GM21786 (cell line): ENCODE measurements at regions not wholly inside any gene's neighbourhood (a gene's known extent, or its start where the extent isn't known, plus 50 kb on each side); places are given as distances from the start of the nearest gene placed in this dataset.
"Not testable (repeated sequence)": the region's sequence is repeated elsewhere in the genome, so short reads cannot be mapped to it uniquely, and the experiment has no call there.

Source experiments
- ATAC-seq: cut with Tn5 transposase; IDR thresholded peaks from one replicate; pipeline ENCODE4 v1.9.1; 2021; ENCODE audit not compliant: unreplicated experiment

DNA sequence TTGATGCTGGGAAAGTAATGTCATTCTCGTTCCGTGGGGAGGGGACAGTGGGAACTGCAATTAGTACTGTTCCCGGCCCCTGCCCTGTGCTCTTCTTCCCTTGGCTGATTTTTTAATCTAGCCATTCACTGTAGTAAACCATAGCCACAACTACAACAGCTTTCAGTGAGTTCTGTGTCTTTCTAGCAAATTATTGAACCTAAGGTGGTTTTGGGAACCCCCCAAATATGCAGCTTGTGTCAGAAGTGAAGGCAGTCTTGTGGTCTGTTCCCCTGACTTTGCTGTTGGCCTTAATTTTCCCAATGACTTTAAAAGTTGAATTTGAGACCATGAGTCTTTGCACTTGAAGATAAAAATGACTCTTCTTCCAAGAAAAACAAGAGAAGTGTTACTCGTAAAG lies 114.3 kb upstream of the ETV6 start:
- no peak for ATAC-seq

DNA sequence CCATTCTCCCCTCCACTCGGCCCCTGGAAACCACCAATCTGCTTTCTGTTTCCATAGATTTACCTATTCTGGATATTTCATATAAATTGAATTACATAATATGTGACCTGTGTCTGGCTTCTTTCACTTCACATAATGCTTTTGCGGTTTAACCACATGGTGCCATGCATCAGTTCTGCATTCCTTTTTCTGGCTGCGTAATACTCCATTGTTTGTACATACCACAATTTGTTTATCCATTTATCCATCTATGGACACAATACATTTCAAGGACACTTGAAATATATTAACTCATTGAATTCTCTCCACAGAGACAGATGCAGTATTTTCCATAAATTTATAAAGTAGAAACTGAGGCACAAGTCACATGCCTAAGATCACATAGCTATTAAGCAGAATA lies 110.3 kb upstream of the ETV6 start:
- no peak for ATAC-seq

DNA sequence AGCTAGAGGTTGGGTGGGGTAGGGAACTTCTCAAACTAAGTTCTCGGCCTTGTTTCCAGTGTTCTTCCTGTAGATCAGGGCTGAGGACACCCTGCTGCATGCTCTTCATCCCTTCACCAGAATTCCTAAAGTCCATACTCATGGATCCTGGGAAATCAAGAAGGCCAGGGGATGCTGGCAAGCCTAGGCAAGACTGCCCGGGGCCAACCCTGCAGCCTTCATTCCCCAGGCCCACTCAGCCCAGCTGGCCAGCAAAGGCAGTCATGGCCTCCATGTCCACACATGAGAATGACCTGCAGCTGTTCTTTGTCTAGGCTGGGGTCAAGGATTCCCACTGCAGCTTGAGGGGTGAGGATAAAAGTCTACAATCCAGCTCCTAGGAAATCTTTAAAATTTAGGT lies 109.3 kb upstream of the ETV6 start:
- no peak for ATAC-seq

- ATAC-seq = no peak
Observed at GRCh38 chr12:11540615-11541310, 108.7 kb upstream of the ETV6 start.

DNA sequence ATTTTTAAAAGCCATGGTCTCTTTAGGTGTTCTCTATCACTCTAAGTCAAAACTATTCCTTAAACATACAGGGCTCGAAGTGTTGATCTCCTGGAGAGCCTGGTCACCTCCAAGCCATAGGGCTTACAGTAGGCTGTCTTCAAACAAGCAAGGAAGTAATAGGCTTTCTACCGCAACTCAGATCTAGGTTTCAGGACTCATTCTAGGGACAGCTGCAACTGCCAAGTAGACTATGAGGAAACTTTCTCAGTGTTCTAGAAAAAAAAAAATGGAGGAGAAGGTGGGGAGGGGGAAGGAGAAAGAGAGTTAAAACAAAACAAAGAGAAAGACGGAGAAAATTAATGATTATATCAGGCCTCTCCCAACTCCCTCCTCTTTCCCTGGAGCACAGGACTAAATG lies 106.9 kb upstream of the ETV6 start:
- no peak for ATAC-seq

GRCh38 chr12:11543457-11544158 lies 105.9 kb upstream of the ETV6 start:
- ATAC-seq = no peak

- peak; percentile 81 for ATAC-seq
Observed at GRCh38 chr12:11545484-11546330, 103.8 kb upstream of the ETV6 start.

DNA sequence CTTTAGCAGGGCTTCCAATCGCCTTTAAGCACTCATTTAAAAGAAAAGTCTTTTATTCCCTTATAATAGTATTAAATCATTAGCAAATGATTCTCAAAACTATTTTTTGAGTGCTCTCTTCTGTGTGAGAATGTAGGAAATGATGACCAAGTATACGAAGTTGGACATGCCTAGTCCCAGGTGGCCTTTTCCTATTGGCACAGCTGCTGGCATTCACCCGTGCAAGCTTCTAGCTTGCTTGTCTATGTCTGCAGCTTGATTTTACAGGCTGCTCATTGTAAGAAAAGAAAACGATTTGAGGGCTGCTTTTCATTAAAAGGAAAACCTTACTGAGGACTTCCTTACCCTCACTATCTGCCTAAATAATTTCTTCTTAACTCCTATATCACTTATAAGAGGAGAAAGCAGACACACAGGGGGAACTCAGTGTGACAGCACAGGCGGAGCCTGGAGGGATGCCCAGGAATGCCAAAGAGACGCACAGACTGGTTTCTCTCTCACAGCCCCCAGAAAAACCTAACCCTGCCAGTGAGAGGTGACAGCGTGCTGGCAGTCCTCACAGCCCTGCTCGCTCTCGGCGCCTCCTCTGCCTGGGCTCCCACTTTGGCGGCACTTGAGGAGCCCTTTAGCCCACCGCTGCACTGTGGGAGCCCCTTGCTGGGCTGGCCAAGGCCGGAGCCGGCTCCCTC lies 102.7 kb upstream of the ETV6 start:
- ATAC-seq = not testable (repeated sequence)

GRCh38 chr12:11547271-11547646 lies 102.2 kb upstream of the ETV6 start:
- ATAC-seq = not testable (repeated sequence)

DNA sequence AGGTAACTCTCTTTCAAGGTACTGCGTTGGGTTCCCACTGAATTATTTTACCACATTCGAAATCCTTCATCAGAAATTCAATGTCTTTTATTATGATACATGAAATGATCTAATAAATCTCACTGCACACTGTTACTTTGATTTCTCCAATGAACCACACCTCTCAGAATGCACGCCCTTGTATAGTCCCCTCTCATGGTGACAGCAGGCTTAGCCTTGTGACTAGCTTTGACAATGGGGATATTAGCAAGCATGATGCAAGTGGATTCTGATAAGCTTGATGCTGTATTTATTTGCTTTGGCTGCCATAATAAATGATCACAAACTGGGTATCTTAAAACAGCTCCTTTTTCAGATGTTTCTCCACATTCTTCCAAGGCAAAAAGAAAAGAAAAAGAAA lies 100.4 kb upstream of the ETV6 start:
- no peak for ATAC-seq

DNA sequence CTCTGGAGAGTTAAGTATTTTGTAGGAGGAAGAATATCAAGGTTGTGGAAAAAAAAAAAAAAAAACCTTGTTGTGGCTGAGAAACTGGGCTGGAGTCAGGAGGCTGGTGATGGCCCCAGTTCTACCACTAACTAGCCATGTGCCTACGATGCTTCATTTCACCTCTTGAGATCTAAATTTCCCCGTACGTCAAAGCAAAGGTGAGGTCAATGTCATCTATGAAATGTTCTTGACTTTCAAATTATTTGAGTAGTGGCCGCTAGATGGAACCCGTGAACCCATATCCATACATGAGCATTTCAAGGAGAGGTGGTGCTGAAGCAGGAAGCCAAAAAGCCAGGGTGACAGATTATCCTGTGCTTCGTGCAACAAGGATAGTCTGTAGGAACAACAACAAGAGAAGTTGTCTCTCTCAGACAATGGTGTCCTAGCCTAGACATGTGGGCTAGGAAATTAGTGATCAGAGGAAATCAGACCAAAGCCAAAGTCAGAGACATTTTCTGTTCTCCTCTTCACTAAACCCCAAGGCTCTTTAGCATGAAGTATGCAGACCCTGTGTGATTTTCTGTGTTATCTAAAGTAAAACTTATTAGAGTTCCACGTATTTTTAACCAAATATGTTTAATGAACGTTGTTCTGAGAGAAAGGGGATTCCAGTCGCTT lies 95.5 kb upstream of the ETV6 start:
- peak; percentile 56 for ATAC-seq

DNA sequence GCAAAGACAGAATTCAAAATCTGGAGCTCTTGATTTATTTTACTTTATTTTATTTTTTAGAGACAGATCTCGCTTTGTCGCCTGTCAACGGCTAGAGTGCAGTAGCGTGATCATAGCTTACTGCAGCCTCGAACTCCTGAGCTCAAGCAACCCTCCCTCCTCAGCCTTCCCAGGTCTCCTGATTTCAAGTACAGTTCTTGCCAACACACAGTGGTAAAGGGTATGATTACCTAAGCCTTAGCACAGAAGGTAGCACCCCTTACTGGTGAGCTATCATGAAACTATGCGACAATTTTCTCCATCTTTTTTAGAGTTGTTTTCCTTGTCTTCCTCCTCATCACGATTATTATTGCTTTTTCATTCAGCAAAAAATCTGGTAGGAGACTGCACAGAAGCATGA lies 94.3 kb upstream of the ETV6 start:
- ATAC-seq = no peak

DNA sequence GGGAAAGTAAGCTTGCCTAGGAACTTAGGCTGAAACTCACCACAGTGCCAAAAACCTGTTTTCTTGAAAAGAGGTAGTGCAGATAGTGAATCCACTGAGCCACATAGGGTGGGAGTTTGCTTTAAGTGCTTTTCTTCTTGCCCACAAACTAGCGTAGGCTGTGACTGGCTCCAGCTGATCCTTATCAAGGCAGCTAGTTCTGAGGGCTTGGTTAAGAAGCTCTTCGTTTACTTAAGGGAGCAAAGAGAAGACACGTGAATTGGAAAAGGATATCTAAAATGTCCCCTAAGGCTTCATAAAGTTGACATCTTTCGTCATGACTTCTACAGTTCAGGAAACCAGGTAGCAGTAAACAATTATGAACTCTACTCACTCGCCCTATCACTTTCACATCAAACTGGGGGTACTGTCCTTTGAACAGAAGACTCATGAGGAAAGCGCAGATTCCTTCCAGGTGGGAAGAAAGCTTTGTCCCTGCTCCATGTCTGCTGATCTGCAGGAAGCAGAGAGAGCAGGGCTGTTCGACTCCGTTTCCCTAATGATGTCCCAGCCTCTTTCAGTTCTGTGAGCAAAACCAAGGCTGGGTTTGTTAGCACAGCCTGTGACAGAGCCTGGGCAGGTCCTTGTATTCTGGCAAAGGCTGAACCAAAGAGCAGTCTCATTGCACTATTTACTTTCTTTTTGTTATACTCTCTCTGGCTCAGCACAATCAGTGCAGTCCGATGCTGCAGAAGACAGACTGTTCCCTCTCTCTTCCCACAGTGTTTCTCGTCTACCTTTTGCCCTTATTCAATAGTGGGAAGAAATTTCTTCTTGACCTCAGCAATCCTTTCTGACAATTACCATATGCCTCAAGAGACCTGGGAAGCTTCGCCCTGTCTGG lies 93.5 kb upstream of the ETV6 start:
- no peak for ATAC-seq

- no peak for ATAC-seq
Observed at GRCh38 chr12:11556682-11557081, 92.8 kb upstream of the ETV6 start.

- ATAC-seq = no peak
Observed at GRCh38 chr12:11559626-11560340, 89.7 kb upstream of the ETV6 start.

DNA sequence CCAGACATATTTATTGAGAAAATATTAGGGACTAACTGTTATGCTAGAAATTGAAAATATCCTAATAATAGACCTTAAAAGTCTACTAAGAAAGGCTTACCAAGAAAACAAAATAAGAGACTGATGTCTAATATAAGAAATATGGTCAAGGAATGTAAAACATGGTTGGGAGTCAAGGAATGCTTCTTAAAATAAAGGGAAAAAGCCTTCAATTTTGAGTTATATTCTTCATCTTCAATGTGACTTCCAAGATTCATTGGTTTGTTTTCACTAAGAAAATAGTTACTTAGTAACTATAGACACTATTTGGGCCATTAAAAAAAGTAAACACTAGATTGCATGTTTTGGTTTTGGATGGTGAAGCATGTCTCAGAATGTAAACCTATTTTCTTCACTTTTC lies 88.1 kb upstream of the ETV6 start:
- no peak for ATAC-seq

- ATAC-seq = no peak
Observed at GRCh38 chr12:11563785-11564739, 85.4 kb upstream of the ETV6 start.
